22Rv1 (cell line): ENCODE measurements at regions not wholly inside any gene's neighbourhood (a gene's known extent, or its start where the extent isn't known, plus 50 kb on each side); places are given as distances from the start of the nearest gene placed in this dataset.

Experiments
- ZFX ChIP-seq: fragments of 450-650 bp; IDR thresholded peaks from 2 replicates; pipeline ENCODE4 v1.6.1; 2017; ENCODE audit warnings: antibody characterized with exemption, borderline replicate concordance
- TF ChIP-seq, protein P1 (sequence below): fragments of 450-650 bp; IDR thresholded peaks from 2 replicates; pipeline ENCODE4 v1.5.1; 2017; ENCODE audit warnings: mild to moderate bottlenecking

DNA sequence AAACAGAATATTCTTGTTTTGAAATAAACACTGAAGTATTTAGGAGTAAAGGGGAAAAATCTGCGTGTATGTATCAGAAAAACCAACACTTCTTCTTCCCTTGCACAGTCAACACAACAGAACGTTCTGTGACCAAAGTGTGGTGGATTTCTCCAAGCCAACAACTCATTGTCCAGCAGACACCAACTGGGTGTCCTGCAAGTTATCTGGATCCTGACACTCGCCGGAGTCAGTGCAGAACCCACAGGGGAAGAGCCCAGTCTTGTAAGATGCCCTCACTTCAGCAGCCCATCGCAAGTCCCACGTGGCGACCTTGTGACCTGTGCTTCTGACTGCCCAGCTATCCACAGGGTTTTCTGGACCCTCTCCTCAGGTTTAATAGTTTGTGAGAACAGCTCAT, 630.7 kb upstream of the ZFP42 start:
- TF ChIP-seq, protein P1, sequence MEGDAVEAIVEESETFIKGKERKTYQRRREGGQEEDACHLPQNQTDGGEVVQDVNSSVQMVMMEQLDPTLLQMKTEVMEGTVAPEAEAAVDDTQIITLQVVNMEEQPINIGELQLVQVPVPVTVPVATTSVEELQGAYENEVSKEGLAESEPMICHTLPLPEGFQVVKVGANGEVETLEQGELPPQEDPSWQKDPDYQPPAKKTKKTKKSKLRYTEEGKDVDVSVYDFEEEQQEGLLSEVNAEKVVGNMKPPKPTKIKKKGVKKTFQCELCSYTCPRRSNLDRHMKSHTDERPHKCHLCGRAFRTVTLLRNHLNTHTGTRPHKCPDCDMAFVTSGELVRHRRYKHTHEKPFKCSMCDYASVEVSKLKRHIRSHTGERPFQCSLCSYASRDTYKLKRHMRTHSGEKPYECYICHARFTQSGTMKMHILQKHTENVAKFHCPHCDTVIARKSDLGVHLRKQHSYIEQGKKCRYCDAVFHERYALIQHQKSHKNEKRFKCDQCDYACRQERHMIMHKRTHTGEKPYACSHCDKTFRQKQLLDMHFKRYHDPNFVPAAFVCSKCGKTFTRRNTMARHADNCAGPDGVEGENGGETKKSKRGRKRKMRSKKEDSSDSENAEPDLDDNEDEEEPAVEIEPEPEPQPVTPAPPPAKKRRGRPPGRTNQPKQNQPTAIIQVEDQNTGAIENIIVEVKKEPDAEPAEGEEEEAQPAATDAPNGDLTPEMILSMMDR = no peak
- TF ChIP-seq ZFX = no peak
